NCI-H446 treated with DMSO at 0.1 percent for 48 hours (cell line): ENCODE measurements at regions not wholly inside any gene's neighbourhood (a gene's known extent, or its start where the extent isn't known, plus 50 kb on each side); places are given as distances from the start of the nearest gene placed in this dataset.
"Not testable (repeated sequence)": the region's sequence is repeated elsewhere in the genome, so short reads cannot be mapped to it uniquely, and the experiment has no call there.

Experiments used
- DNase-seq: peaks from one replicate; lab custom pipeline; 2025; lab: John Stamatoyannopoulos, UW

GRCh38 chr17:27207073-27207513 is 86.8 kb upstream of the WSB1 start:
- DNase-seq = no peak

- DNase-seq = not testable (repeated sequence)
These were observed 85.5 kb upstream of the WSB1 start for GRCh38 chr17:27208370-27208769.

- DNase-seq = no peak
These were observed 84.6 kb upstream of the WSB1 start for GRCh38 chr17:27209316-27209715.

GRCh38 chr17:27210809-27211208 is 83.1 kb upstream of the WSB1 start:
- not testable (repeated sequence) for DNase-seq

GRCh38 chr17:27216836-27217235 is 77.1 kb upstream of the WSB1 start:
- DNase-seq = no peak

GRCh38 chr17:27217631-27218030 is 76.3 kb upstream of the WSB1 start:
- no peak for DNase-seq

GRCh38 chr17:27218041-27218440 is 75.9 kb upstream of the WSB1 start:
- no peak for DNase-seq

GRCh38 chr17:27218719-27219488 is 75.0 kb upstream of the WSB1 start:
- no peak for DNase-seq

- no peak for DNase-seq
These were observed 71.4 kb upstream of the WSB1 start for GRCh38 chr17:27222515-27222914.

GRCh38 chr17:27224526-27225315 is 69.2 kb upstream of the WSB1 start:
- DNase-seq = no peak

GRCh38 chr17:27226611-27227230 is 67.2 kb upstream of the WSB1 start:
- no peak for DNase-seq

GRCh38 chr17:27230996-27231395 is 62.9 kb upstream of the WSB1 start:
- DNase-seq = no peak

GRCh38 chr17:27232328-27232727 is 61.6 kb upstream of the WSB1 start:
- no peak for DNase-seq

GRCh38 chr17:27233059-27233458 is 60.9 kb upstream of the WSB1 start:
- no peak for DNase-seq

GRCh38 chr17:27233776-27234175 is 60.1 kb upstream of the WSB1 start:
- DNase-seq = no peak

GRCh38 chr17:27236717-27237315 is 57.1 kb upstream of the WSB1 start:
- peak; percentile 4 for DNase-seq

GRCh38 chr17:27237890-27238289 is 56.0 kb upstream of the WSB1 start:
- no peak for DNase-seq

- no peak for DNase-seq
These were observed 54.9 kb upstream of the WSB1 start for GRCh38 chr17:27239046-27239445.

- DNase-seq = no peak
These were observed 54.3 kb upstream of the WSB1 start for GRCh38 chr17:27239584-27239983.

GRCh38 chr17:27240086-27240801 is 53.7 kb upstream of the WSB1 start:
- no peak for DNase-seq

- no peak for DNase-seq
These were observed 53.1 kb upstream of the WSB1 start for GRCh38 chr17:27240802-27241155.
